GM19239 (cell line): ENCODE measurements at regions not wholly inside any gene's neighbourhood (a gene's known extent, or its start where the extent isn't known, plus 50 kb on each side); places are given as distances from the start of the nearest gene placed in this dataset.
"Not testable (repeated sequence)": the region's sequence is repeated elsewhere in the genome, so short reads cannot be mapped to it uniquely, and the experiment has no call there.

ENCODE experiments used
- DNase-seq: peaks from one replicate; pipeline ENCODE4 v3.0.0; 2011; ENCODE audit warnings: low spot score; ENCODE audit not compliant: insufficient read length
- FAIRE-seq: peaks from 2 replicates; lab custom pipeline; 2011; peaks lifted over from hg19 to GRCh38; lab: Jason Lieb, UNC

DNA sequence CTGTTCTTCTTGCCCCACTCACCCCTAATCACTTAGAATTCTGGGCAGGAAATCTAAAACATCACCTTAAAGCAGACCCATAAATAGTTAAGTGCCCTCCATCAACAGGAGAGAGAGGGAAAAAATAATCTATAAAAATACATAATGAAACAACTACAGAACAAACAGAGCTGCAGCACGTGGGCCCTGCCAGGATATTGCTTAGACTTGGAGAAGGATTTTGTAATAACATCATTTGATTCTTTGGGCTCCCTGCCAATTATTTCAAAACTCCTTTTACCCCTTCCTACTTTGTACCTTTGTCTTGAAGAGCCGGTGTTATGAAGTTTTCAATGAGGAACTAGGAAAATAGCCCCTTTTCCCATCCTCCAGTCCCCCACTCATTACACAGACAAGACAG is 130.6 kb upstream of the TOX3 start:
- no peak for DNase-seq
- FAIRE-seq = no peak

DNA sequence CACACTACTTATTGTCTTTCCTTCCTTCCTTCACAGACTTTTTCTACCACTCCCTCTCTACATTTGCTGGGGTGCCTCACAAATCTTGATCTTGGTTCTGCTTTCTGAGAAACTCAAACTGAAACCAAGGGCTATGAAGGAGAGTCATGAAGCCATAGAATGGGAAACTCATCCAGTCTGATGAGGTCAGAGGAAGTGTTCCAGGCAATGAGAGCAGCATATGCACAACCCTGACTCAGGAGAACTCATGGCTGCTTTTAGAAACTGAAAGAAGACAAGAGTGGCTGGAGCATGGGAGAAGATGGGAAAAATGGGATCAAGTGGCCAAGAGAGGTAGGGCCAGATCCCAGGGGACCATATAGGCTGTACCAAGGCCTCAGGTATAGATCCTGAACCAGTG is 130.0 kb upstream of the TOX3 start:
- no peak for FAIRE-seq
- no peak for DNase-seq

DNA sequence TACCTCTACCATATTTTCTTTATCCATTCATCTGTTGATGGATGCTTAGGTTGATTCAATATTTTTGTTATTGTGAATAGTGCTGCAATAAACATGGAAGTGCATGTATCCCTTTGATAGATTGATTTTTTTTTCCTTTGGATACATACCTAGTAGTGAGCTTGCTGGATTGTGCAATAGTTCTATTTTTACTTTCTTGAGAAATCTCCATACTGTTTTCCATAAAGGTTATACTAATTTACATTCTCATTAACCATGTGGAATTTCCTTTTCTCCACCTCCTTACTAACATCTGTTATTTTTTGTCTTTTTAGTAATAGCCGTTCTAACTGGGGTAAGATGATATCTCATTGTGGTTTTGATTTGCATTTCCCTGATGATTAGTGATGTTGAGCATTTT is 124.6 kb upstream of the TOX3 start:
- FAIRE-seq (no peak), DNase-seq (no peak)

DNA sequence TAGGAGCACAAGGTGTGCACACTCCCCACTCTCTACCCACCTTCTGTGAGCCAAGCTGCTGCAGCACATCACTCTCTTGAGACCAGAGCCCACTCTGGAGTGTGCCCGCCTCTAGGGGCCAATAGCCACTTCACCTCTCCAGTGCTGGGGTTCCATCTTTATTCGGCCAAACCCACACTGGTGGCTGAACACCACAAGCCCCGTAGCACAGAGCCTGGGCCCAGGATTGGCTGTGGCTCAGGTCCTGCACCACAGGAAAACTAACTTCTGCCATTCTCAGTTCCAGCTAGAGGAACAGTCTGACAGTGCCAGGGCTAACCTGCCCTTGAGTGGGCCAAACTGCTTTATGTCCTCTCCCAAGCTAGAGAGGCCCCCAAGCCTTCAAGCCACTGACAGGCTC is 111.0 kb upstream of the TOX3 start:
- FAIRE-seq (no peak), DNase-seq (no peak)

DNA sequence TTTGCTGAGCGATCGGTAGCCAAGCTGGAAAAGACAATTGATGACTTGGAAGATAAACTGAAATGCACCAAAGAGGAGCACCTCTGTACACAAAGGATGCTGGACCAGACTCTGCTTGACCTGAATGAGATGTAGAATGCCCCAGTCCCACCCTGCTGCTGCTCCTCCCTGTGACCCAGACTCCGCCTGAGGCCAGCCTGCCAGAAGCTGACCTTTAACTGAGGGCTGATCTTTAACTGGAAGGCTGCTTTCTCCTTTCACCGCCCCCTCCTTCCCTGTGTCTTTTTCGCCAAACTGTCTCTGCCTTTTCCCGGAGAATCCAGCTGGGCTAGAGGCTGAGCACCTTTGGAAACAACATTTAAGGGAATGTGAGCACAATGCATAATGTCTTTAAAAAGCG is 109.0 kb upstream of the TOX3 start:
- DNase-seq, FAIRE-seq: not testable (repeated sequence)

DNA sequence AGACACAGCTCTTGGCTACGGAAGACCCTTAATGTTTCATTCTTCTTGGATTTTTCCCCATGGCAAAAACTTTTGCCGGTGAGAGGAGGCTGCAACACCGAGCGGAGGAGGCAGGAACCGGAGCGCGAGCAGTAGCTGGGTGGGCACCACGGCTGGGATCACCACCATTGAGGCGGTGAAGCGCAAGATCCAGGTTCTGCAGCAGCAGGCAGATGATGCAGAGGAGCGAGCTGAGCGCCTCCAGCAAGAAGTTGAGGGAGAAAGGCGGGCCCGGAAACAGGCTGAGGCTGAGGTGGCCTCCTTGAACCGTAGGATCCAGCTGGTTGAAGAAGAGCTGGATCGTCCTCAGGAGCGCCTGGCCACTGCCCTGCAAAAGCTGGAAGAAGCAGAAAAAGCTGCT is 108.2 kb upstream of the TOX3 start:
- not testable (repeated sequence) for DNase-seq, FAIRE-seq

DNA sequence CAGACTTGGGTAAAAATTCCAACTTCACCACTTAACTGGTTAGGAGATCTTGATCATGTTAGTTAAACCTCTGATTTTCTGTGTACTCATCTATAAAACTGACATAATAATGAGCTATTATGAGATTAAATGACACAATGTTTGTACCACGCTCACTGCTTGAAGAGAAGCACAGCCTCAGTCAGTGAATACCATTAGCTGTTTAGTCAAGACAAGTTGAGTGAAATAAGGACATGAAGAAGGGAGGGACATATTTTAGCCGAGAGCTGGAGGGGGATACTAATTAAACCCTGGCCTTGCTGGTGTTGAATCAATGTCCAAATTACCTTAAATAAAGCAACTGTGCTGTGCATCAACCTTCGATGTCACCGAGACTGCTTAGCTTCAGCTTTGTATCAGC is 105.1 kb upstream of the TOX3 start:
- FAIRE-seq (no peak), DNase-seq (no peak)

DNA sequence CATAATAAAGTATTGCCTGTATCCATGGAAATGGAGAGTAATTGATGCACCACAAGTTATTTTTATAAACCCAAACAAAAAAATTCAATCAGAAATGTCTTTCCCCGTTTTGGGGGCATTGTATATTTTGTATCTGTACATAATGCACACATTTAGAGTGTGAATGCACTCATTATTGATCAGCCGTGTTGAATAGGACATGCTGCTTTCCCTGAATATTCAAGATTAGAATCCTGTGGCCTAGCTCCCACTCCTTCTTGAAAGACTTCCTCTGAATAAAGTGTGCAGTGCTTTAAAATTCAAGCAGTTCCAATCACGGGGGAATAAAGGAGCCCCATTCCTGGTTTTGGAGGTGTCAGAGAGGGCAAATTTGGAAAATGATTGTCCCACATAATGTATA is 103.8 kb upstream of the TOX3 start:
- DNase-seq (no peak), FAIRE-seq (no peak)

DNA sequence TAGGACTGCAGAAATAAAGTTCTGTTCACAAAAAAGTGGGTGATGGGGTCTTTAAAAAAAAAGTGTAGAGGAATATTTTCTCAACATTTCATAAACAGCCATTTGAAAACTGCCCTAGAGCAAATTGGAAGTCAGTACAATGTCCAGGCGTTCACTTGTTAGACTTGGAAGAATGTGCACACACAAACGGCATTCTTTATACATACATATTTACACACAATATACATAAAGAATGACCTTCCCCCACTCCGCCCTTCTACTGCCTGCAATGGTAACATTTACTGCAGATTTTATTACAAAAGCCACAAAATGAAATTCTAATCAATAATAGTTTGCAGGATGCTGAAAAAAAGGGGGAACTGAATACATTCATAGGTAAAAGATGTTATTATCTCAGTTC is 103.4 kb upstream of the TOX3 start:
- FAIRE-seq (no peak), DNase-seq (no peak)

DNA sequence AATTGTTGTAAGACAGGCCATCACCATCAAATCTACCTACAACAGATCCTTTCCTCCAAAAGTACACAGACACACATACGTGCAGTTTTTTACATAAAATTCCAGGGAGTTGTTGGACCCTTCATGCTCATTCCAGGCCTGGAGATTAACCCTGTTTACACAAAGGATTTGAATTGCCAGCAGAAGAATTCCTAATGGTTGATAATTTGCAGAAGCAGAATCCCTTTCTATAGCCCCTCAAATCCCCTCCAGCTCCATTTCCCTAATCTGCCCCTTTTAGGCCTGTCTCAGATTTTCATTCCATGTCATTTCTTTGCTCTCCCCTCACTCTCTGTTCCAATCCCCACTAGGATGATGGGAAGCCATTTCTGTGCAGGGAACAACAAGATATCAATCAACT is 102.9 kb upstream of the TOX3 start:
- FAIRE-seq = no peak
- DNase-seq = no peak

DNA sequence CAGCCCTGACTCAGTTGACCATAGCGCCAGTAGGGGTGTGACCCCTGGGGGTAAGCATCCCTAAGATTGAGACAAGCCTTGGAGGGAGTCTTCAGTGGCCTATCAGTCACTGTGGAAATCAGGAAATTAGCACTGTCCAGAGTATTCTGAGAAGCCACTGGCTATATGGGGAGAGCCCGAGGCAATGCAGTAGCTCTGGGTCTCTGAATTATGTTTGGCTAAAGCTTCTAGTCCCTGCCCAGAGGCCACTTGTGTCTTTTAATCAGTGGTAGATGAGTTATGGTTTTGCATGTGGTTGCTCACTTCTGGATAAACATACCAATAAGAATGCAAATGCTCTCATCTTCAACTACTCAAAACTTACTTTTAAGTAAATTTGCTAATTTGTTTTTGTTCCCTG is 100.6 kb upstream of the TOX3 start:
- DNase-seq (no peak), FAIRE-seq (no peak)

DNA sequence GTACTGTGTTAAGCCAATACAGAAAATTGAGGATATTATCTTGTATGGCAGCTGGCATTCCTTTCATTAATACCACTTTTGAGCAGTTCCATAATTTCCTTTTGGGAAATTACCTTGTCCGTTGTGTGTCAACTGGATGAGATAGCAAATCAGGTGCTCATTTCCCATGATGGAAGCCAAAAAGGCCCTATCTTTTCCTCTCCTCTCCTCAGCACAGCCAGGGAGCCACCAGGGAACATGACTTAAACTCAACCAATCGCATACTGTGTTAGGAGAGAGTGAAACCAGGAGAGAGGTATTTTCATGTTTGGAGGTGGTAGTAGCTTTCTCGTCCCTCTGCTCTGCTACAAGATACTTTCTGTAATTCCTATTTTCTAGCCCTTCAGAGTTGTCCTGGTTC is 96.1 kb upstream of the TOX3 start:
- FAIRE-seq (no peak), DNase-seq (no peak)

DNA sequence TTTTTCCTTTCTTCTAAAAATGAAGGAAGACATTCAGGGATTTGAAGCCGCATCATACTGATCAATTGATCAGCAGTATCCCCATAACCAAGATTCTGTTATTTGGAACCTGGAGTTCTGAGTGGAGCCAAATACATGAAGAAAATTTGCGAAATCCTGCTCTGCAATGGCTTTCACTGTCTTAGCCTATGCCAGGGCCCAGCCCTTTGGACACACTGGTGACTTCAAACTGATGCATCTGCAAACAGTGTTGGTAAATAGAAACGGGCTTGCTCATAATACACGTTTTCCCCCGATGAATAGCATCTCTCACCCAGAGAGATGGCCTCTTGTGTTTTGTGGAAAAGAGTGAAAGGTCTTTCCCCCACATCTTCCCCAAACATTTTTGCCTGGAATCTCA is 87.6 kb upstream of the TOX3 start:
- no peak for FAIRE-seq
- no peak for DNase-seq

DNA sequence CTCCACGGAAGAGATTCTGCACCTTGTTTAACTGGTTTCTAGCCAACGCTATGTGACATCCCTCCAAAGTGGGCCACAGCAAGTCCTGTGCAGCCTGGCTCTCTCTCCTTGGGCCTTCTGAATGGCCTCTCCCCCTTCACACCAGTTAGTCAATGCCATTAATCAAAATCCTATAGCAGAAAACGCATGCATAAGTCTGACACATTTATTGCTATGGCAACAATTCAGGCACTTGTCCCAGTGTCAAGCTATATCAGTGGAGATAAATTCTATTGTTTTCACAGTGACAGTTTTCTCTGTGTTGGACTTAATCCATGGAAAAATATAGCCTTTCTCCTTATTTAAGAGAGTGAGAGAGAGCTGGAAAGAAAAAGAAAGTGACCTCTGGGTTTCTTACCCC is 87.2 kb upstream of the TOX3 start:
- no peak for DNase-seq
- FAIRE-seq = no peak

DNA sequence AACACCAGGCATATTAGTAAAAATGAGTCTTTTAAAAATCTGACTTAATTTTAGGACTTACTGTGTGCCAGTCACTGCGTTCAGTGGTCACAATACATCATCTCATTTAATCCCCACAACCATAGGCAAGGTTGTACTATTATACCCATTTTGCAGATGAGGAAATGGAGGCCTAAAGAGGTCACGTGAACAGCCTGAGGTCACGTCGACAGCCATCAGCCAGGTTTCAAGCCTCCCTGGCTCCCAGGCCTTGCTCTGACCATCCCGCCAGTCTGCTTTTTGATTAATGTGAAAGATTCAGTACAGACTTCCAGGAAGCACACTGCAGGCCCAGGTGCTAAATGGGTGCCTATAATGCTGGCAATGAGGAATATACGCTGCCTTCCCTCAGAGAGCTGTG is 86.3 kb upstream of the TOX3 start:
- no peak for FAIRE-seq

DNA sequence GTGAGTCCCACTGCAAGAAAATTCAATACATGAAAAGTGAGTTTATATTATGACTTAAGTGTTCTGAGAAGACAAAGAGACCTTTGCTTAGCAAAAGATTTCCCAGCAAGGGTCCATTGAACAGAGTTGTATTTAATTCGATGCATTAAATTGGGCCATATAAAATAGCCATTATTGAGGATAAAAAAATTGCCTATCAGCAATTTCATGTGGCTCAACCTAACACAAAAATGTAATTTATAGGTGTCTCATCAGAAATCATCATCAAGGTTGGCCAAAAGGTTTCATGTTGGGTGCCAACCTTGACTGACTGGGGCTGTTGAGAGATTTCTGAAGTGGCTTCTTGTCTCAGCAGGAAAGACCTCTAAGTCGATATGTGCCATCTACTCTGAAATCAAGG is 84.8 kb upstream of the TOX3 start:
- DNase-seq (no peak), FAIRE-seq (no peak)

More for the DNA sequence above, 86.3 kb upstream of the TOX3 start:
- no peak for DNase-seq

DNA sequence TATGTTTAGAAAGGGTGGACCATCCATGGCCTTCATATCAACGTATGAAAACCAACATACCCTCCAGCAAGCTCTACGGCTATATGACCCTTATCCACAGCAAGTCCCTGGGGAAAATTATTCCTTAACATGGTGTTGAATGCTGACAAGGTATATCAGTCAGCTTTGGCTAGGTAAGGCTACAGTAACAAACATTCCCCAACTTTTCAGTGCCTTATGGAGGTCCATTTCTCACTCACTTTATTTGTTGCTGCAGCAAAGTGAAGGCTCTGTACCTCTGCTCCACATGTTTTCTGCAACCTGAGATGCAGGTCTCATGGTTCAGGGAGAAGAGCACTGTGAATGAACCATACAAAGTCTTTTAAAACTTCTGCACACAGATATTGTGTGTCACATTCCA is 83.8 kb upstream of the TOX3 start:
- DNase-seq = no peak
- no peak for FAIRE-seq

DNA sequence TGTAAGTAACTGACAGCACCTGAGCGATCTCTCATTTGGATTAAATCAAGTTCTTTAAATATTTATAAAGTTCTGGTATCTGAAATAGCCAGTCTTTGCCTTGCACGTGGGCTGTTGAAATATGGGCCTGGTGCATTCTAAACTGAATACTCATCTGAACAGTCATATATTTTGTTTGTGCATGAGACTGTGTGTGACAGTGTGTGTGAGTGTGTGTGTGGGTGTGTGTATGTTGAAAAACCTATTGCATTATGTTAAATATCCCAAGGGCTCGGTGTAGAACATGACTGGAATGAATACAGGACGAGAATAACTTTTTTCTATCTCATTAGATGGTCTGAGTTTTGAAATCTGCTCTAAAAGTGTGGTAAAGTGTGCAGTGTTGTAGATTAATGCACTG is 82.4 kb upstream of the TOX3 start:
- FAIRE-seq = no peak
- DNase-seq = no peak

DNA sequence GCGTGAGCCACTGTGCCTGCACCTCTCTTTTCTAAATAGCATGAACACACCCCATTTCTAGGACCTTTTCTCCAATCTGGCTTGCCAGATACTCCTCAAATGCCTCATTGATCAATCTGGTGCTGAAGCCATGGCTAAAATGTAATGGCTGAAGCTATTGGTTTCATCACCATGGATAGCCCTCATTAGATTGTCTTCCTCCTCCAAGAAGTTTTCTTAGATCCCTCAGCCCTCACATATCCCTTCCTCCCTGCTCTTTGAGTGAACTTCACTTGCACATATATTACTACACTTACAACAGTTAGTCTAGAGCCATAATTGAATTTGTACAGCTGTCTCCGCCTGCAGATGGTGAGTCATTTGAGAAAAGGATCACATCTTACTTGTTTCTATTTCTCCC is 77.9 kb upstream of the TOX3 start:
- no peak for FAIRE-seq
- no peak for DNase-seq

DNA sequence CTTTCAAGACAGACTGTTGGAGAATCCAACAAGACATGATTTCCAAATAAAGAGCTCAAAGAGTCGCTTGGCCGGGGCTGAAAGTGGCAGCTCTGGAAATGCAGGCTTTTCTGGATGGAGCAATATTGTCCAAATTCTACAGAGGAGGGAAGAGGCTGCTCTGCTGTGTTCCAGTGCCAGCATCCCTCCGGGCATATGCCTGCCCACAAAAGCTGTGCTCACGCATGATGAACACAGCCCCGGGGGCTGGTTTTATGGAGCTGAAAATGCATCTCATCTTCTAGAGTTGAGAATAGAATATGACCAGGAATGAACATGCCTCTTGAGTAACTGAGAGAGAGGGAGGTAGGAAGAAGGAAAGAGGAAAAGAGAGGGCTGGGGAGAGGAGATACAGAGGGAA is 74.7 kb upstream of the TOX3 start:
- FAIRE-seq = no peak
- no peak for DNase-seq

DNA sequence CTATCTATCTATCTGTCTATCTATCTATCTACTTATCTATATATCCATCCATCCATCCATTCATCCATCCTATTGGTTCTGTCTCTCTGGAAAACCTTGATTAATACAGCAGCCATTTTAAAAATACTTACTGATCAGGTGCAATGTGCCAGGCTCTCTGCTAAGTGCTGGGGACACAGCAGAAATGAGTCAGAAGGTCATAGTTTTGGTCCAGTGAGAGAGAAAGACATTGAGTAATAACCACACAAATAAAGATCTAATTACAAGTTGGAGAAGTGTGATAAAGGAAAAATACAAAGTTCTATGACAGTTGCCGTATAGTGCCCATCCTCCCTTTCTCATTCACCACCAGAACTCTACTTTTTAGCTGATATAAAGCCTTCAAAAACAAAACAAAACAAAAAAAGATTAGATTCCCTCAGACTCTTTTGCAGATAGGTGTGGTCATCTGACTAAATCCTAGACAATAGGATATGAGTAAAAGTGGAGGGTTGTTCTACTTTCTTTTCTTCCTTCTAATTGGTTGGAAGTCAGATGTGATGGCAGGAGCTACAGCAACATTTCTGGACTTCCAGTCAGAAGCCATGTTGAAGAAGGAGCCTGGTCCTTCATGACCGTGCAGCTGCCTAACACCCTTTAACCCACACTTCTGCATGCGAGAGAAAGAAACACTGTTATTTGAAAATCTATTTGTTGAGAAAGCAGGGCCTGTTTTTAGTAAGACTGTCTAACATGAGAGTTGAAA is 72.0 kb upstream of the TOX3 start:
- DNase-seq (no peak), FAIRE-seq (no peak)

DNA sequence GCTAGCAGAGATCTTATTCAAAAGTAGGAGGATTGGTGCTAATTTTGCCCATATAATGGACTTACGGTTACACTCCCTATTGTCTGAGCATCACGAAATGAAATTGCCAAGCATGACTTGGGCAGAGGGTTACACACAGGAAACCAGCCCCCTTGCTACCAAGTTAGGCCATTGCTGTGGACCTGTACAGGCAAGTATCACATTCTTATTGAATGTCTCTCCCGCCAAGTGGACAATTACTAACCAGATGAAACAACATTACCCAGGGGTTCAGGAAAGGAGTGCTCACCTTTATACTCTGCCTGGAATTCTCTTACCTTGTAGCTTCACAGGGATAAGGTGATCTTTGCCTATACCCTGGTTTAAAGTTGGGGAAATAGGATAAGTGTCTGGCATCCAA is 70.6 kb upstream of the TOX3 start:
- FAIRE-seq = no peak

DNA sequence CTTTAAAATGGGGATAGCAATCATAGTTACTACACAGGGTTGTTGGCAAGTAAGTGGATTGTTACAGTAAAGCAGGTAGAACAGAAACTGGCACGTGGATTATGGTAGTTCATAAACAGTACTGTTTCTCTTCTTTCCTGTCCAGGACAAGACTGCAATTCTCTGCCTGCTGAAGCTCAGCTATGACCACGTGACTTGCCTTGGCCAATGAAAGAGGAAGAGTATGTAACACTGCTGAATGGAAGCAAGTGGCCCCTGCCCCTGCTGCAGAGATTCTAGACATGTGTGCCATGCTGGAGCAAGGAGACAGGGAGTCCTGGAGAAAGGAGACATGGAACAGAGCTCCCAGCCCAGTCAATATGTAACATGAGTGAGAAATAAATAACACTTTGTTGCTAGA is 66.6 kb upstream of the TOX3 start:
- DNase-seq (no peak), FAIRE-seq (no peak)

More for the DNA sequence above, 70.6 kb upstream of the TOX3 start:
- DNase-seq = no peak
